ENCODE measurements at regions not wholly inside any gene's neighbourhood (a gene's known extent, or its start where the extent isn't known, plus 50 kb on each side); places are given as distances from the start of the nearest gene placed in this dataset.

DNA sequence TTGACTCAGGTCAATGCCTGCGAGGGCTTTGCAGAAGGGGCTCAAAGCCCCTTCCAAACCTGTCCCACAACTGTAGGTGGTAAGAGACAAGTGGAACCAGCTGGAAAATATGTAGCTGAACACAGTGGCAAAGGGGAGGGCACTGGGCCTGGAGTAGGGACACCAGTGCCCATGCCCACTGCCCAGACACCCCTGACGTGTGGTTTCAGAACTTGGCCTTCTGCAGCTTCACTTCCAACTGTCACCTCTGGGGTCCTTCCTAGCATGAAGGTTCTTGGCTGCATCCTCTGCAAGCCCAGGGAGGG, 233.1 kb upstream of the IRX1 start:
- TF ChIP-seq, protein P1, sequence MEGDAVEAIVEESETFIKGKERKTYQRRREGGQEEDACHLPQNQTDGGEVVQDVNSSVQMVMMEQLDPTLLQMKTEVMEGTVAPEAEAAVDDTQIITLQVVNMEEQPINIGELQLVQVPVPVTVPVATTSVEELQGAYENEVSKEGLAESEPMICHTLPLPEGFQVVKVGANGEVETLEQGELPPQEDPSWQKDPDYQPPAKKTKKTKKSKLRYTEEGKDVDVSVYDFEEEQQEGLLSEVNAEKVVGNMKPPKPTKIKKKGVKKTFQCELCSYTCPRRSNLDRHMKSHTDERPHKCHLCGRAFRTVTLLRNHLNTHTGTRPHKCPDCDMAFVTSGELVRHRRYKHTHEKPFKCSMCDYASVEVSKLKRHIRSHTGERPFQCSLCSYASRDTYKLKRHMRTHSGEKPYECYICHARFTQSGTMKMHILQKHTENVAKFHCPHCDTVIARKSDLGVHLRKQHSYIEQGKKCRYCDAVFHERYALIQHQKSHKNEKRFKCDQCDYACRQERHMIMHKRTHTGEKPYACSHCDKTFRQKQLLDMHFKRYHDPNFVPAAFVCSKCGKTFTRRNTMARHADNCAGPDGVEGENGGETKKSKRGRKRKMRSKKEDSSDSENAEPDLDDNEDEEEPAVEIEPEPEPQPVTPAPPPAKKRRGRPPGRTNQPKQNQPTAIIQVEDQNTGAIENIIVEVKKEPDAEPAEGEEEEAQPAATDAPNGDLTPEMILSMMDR (IDR thresholded peaks at IDR 0.05) = no peak
- no peak for TF ChIP-seq POLR2A (IDR thresholded peaks at IDR 0.05)
- TF ChIP-seq EP300 (IDR thresholded peaks at IDR 0.05) = no peak

Data from tibial nerve (tissue), 4 donors.